GM12891 (cell line): ENCODE measurements at regions not wholly inside any gene's neighbourhood (a gene's known extent, or its start where the extent isn't known, plus 50 kb on each side); places are given as distances from the start of the nearest gene placed in this dataset.

ENCODE experiments used
- POLR2A ChIP-seq: IDR thresholded peaks from 2 replicates; pipeline ENCODE4 v1.6.1; 2011; ENCODE audit warnings: low read depth, low read length, control low read depth
- POLR2AphosphoS5 ChIP-seq: IDR thresholded peaks from 2 replicates; pipeline ENCODE4 v1.6.1; 2011; ENCODE audit warnings: low read depth, low read length, control low read depth
- POU2F2 ChIP-seq: IDR thresholded peaks from 2 replicates; pipeline ENCODE4 v1.6.1; 2011; ENCODE audit warnings: low read depth, mild to moderate bottlenecking, control low read depth, low read length, moderate library complexity
- SPI1 ChIP-seq: IDR thresholded peaks from 2 replicates; pipeline ENCODE4 v1.6.1; 2011; ENCODE audit warnings: low read depth, low read length, control low read depth
- TAF1 ChIP-seq: IDR thresholded peaks from 2 replicates; pipeline ENCODE4 v1.6.1; 2011; ENCODE audit warnings: low read depth, low read length, control low read depth

- no peak for TF ChIP-seq POLR2AphosphoS5
- TF ChIP-seq POLR2A, result no peak
- no peak for TF ChIP-seq SPI1
- TF ChIP-seq POU2F2, result no peak
- TF ChIP-seq TAF1, result no peak
Measured at GRCh38 chr14:100406505-100407131, 83.5 kb downstream of the SLC25A47 start.
